GM11168 (cell line): ENCODE measurements at regions not wholly inside any gene's neighbourhood (a gene's known extent, or its start where the extent isn't known, plus 50 kb on each side); places are given as distances from the start of the nearest gene placed in this dataset.

ENCODE experiments used
- in situ Hi-C: fragments of 300-500 bp; cut with MboI; formaldehyde crosslinking; loops from one replicate; pipeline ENCODE4 v1.12.0; 2022; ENCODE audit warnings: low sequenced_read_pairs; ENCODE audit not compliant: unreplicated experiment

GRCh38 chr6:153801917-153802316 lies 237.1 kb upstream of the OPRM1 start:
- in situ Hi-C loops, result no loop called here

- in situ Hi-C loops, result no loop called here
These were observed 238.4 kb upstream of the OPRM1 start for GRCh38 chr6:153800580-153801188.

- in situ Hi-C loops, result no loop called here
These were observed 248.1 kb upstream of the OPRM1 start for GRCh38 chr6:153790876-153791473.

- in situ Hi-C loops, result no loop called here
These were observed 249.0 kb upstream of the OPRM1 start for GRCh38 chr6:153790048-153790447.

- in situ Hi-C loops, result no loop called here
These were observed 251.8 kb upstream of the OPRM1 start for GRCh38 chr6:153787341-153787606.

- in situ Hi-C loops, result no loop called here
These were observed 257.7 kb upstream of the OPRM1 start for GRCh38 chr6:153781306-153781705.

- in situ Hi-C loops, result no loop called here
These were observed 259.0 kb upstream of the OPRM1 start for GRCh38 chr6:153780011-153780410.

- in situ Hi-C loops, result no loop called here
These were observed 260.8 kb upstream of the OPRM1 start for GRCh38 chr6:153778216-153778615.

GRCh38 chr6:153771577-153771976 lies 267.5 kb upstream of the OPRM1 start:
- in situ Hi-C loops, result loop anchor here (25.0 kb wide), 1 partner anchor 734 kb away; no protein-coding TSS in a partner anchor

- in situ Hi-C loops, result loop anchor here (25.0 kb wide), 1 partner anchor 730 kb away; no protein-coding TSS in a partner anchor
These were observed 271.9 kb upstream of the OPRM1 start for GRCh38 chr6:153767127-153767526.

- in situ Hi-C loops, result loop anchor here (25.0 kb wide), 1 partner anchor 721 kb away; no protein-coding TSS in a partner anchor
These were observed 280.5 kb upstream of the OPRM1 start for GRCh38 chr6:153758516-153758915.

GRCh38 chr6:153735761-153736160 lies 303.3 kb upstream of the OPRM1 start:
- in situ Hi-C loops, result no loop called here

- in situ Hi-C loops, result no loop called here
These were observed 309.9 kb upstream of the OPRM1 start for GRCh38 chr6:153729189-153729588.

GRCh38 chr6:153727885-153728284 lies 311.2 kb upstream of the OPRM1 start:
- in situ Hi-C loops, result no loop called here

GRCh38 chr6:153725456-153725855 lies 313.6 kb upstream of the OPRM1 start:
- in situ Hi-C loops, result no loop called here

- in situ Hi-C loops, result no loop called here
These were observed 318.3 kb upstream of the OPRM1 start for GRCh38 chr6:153720732-153721131.

GRCh38 chr6:153705429-153705828 lies 333.6 kb upstream of the OPRM1 start:
- in situ Hi-C loops, result no loop called here

- in situ Hi-C loops, result no loop called here
These were observed 336.4 kb upstream of the OPRM1 start for GRCh38 chr6:153702671-153703070.

- in situ Hi-C loops, result no loop called here
These were observed 340.4 kb upstream of the OPRM1 start for GRCh38 chr6:153698637-153699036.

GRCh38 chr6:153698001-153698400 lies 341.0 kb upstream of the OPRM1 start:
- in situ Hi-C loops, result no loop called here

GRCh38 chr6:153677522-153677921 lies 361.5 kb upstream of the OPRM1 start:
- in situ Hi-C loops, result no loop called here

- in situ Hi-C loops, result no loop called here
These were observed 365.3 kb upstream of the OPRM1 start for GRCh38 chr6:153673750-153674149.
